ENCODE measurements at regions not wholly inside any gene's neighbourhood (a gene's known extent, or its start where the extent isn't known, plus 50 kb on each side); places are given as distances from the start of the nearest gene placed in this dataset.

DNA sequence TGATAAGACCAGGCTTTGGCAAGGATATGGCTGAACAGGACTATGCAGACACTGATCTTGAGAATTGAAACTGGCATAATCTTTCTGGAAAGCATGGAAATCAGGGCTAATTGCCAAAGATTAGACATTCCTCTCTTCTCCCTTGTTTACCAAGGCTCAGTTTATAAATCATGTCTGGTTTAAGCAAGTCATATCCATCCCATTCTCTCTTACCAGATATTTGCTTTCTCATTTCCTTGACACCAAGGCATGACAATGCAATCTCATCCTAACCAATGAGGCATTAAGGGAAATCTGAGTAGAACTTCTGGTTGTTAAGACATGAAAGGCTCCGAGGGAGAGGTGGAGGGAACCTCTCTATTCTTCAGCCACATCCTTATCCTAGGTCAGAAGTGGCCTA, 110.3 kb upstream of the CEP85L start:
- no peak for DNase-seq

DNA sequence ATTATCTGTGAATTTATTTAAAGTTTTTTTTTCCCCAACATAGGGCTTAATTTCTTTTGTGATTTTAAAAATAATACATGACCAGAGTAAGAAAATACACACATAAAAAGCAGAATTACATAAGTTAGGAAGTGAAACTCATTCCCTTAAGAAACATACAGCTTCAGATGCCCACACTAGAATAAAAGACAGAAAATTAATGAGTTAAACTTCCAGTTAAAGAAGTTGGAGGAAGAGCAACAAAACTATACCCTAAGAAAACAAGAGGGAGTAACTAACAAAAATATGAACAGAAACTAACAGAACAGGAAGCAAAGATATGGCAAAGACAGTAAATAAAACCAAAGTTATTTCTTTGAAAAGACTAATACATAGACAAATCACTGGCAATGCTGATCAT, 107.6 kb upstream of the CEP85L start:
- DNase-seq, result no peak

DNA sequence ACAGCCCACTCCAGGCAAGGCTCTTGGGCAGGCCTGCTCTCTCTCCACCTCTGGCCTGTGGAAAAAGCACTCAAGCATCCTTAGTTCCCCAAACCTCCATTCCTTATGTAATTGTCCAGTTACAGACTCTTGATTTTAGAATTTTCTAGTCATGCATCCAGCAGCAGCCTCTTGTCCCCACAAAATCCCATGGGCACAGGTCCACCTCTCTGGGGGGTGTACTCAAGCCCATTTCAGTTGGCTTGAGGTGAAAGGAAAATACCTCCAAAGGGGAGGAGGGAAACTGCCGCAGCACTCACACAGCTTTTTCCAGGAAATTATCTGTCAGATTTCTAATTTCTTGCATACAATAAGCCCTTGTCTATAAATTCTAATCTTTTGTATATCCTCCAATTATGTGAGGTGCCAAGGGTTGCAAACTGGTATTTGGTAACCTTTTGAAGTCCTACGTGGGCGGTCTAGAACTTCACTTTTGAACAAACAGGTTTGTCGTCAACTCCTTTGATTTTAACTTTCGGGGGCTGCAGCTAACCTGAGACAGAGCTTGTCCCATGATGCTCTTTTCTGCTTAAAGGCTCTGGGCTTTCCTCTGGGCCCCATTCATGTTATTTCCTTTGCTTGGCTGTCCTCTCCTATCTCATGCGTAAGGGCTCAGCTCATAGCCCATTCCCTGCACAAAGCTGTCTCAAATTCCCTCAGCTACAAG, 104.7 kb upstream of the CEP85L start:
- no peak for DNase-seq

DNA sequence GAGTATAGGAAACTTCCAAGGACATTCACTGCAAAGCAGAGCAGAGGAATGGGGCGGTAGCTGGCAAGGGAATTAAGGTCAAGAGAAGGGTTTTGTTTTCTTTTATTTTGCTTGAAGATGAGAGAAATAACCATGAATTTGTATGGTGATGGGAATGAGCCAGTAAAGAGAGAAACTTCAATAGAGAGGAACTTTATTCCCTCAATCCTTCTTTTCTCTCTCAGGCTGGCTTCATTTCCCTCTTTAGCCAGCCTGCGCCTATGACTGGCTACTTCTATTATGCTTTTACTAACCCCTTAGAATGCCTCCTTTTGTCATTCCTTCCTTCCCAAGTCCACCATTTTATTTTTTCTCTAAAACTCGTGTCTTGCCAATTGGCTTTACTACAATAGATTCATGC, 101.4 kb upstream of the CEP85L start:
- no peak for DNase-seq

DNA sequence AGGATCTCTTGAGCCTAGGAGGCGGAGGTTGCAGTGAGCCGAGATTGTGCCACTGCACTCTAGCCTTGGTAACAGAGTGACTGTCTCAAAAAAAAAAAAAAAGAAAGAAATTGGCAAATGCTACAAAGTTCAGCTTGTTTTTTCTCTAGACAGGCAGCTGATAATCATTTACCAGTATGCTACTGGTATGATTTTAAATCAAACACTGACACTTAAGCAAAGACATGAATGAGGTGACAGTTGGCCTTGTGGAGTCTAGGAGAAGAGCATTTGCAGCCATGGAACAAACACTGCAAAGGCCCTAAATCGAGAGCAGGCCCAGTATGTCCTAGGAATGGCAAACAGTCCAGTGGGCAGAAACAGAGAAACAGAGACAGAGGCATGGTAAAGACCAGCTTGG, 99.7 kb upstream of the CEP85L start:
- DNase-seq, result no peak

DNA sequence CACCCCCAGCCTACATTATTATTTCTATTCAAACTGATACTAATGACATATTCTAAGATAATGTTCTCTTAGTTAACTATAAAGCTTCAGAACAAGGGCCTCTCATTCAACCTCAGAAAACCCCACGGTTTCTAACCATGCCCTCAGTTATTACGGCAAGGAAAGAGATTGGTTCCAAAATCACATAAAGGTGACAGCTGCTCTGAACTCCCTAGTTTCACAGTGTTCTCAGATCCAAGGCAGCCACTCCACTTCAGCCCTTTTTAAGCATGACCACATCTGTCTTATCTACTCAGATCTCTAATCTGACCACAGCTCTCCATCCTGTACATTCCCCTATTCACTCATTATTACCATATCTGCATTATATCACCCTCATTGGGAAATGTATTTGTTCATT, 98.8 kb upstream of the CEP85L start:
- no peak for DNase-seq

DNA sequence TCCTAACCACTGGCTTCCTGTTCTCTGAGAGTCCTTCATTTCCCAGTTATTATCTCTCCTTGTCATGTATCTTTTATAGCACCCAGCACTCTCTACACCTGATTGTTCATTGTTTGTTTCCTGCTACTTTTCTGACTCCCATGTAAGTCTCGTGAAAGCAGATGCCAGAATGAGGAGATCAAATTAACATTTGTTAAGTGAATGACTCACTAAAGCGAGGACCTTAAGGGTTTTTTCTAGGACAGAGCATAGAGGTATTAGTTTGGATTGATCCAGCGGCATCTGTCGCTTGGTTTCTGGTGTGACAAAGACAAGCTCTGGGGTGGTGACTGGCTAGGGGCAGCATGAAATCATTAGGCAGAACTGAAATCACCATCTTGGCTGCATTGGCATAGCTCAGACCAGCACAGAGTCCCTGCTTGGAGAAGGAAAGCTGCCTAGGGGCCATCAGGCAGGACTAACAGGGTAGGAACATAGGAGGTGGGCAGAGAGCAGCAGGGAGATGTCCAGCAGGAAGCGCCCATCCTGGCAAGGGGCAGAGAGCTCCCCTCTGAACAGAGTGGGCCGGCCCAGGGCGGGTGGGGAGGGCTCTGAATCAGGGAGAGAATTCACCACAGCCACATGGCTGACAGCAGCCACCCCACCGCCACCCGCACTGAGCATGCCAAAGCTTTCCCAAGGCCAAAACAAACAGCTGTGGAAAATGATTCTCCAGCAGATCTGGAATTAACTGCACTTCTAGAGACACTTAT, 97.1 kb upstream of the CEP85L start:
- DNase-seq, result peak; percentile 67

DNA sequence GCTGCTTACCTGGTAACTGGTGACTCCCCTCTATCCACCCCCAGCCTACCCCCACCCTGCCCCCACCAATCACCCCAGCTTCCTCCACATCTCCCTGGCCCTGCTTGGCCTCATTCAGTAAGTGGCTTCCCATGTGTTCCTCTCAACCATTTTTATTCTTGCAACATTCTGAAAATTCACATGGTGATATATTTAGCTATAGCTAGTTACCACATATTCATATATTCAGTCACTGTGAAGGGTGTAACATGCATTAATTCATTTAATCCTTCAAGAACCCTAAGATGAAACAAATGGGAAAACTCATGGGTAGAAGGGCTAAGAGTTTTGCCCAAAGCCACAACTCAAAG, 95.4 kb upstream of the CEP85L start:
- no peak for DNase-seq

DNA sequence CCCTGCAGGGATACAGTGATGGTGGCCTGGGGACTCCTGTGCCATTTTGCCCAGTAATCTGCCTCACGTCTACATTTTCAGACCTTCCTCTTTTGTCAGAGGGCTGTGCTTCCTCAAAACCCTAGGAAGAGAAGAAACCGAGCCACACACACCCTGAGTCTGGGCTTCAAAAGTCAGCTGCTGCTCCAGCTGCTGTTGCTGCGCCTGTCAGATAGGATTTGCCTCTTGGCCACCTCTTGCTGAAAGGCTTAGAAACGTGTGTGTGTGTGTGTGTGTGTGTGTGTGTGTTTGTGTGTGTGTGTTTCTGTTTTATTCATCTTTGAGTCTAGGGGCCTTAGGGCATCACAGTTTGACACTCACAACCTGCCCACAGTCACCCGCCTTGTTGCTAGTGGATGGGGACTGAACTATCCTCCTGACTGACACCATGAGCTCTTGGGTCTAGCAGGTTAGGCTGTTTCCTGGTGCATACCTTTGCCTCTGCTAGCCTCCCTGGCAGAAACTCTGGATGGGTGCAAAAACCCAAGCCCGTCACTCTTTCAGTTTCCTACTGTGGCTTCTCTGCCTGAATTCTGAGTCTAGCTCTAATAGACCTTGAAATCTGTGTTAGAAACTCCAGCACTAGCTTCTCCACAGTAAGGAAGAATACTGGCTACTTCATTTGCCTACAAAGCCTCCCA, 94.9 kb upstream of the CEP85L start:
- no peak for DNase-seq

DNA sequence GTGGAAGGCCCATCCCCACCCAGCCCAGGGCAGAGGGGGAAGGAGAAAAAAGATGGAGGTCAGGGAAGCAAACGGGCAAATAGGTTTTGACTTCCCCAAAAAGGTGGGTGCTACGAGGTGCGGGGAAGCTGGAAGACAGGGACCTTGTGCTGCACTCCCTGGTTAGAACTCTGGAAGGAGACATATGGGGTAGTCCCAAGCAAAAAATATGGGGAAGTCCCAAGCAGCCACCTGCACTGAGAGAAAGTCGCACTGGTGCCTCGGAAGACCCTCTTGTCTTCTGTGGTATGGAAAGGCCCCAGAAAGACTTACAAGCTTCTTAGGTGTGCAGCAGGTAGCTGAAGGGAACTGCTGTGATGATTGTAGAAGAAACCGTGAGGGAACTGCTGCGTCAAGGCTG, 93.8 kb upstream of the CEP85L start:
- no peak for DNase-seq

DNA sequence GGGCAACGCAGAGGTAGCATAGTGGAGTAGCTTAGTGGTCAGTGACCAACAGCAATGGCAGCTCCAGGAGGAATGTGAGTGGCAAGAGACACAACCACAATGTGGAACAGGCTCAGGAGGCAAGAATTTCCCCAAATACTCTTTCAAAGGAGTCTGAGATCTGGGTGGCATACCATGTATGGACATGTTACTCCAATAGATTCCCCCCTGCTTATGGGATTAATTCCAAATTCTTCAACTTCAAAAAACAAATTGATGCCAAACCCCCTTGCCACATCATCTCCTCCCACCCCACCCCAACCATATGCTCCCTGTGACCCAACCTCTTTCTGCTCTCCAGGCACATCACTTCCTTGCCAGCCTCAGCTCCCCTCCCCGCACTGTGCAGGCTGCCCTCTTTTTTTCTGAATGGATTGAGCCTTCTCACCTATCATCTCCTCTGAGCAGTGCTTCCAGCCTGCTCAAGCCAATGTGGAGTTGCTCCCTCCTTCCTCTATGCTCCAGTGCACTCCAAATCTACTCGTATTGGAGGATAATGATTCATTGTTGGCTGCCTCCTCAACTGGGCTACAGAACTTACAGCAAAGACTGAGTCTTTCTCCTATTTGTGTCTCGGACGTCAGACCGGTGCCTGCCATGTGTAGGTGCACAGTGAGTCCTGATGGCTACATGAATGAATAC, 93.0 kb upstream of the CEP85L start:
- DNase-seq, result no peak

DNA sequence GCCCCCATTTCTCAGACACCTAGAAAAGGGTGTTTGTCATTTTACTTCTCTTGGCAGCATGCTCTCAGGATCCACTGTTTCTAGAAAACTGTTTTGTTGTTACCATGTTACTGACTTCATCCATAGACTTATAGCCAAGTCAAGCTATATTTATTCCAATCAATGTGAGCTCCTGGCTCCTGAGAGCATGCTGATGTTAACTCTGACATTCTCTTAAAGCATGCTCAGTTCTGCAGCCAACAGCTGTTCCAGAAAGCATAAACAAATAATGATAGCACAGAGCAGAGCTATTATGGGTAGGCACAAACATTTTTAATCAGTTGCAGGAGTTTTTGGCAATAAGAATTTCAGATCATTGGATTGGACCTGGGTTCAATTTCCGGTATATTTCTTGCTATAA, 92.4 kb upstream of the CEP85L start:
- DNase-seq, result no peak

DNA sequence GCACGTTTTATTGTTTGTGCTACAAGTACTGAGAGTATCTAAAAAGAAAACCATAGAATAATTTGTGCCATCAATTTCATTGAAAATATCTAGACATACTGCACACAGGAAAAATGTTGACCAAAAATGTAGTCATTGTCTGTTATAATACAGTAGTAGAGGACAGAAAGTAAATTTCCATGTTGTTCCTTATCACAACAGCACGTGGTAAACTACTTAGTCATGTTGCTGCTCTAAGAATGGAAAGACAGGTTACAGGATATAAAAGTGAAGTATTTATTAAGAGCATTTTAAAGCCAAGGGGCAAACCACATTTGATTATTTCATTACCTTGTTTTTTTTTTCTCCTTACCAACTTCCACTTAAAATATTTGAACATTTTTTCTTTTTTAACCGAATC, 89.0 kb upstream of the CEP85L start:
- DNase-seq, result no peak

DNA sequence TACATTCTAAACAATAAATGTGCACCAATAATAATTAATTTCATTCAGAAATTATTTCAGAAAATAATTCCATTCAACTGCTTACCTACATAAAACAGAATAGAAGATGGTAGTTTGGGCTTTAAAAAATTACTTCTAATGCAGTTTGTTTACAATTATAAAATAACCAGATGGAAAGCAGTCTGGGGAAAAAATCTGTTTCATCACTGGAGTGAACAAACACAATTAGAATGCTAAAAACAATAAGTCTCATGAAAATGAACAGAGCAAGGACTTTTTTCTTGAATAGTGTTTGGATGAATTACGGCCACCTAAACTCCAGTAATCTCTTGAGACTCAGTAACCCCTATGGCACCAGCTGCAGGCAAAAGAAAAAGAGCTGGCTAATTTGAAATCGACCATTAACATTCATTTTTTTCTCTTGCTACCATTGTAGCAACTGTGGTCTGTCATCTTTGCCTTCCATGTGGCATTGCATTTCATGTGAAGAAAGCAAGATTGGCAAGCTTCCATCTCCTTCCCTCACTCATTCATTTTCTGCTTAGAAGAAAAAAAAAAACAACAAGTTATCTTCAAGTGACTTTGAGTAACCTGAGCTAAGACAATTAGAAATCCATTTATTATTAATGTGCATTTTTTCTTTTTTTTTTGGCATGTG, 88.4 kb upstream of the CEP85L start:
- no peak for DNase-seq

DNA sequence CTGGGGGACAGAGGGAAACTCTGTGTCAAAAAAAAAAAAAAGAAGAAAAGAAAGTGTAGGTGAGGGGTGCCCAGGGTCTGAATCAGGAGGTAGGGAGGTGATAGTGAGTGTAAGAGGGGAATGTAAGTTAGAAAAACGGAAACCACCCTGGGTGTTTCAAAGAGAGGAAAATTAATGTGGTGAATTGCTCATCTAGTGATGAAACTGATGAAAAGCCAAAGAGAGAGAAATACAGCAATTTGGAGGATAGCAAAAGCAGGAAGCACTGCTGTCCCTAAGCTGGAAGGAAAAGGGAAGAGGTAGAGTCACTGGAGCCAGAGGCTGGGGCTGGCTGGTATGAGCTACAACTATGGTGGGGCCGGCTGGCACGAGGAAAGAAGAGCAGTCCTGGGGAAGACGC, 85.0 kb upstream of the CEP85L start:
- DNase-seq, result no peak

DNA sequence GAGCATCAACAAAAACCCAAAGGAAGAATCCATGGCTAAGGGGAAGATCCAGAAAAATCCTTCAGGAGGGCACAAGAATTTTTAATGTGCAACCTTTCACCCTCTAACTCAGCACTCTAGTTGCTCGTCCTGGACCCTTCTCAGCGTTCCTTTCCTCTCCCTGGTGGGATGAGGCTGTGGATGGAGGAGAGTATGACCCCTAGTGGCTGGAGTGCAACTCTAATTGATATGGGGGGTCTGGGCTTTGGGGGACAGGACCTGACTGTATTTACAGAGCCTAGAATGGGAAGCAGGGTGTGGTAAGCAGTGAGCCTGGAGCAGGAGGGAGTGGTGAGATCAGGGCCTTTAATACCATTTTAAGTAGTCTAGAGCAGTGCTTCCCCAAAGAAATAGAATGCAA, 83.9 kb upstream of the CEP85L start:
- DNase-seq, result no peak

DNA sequence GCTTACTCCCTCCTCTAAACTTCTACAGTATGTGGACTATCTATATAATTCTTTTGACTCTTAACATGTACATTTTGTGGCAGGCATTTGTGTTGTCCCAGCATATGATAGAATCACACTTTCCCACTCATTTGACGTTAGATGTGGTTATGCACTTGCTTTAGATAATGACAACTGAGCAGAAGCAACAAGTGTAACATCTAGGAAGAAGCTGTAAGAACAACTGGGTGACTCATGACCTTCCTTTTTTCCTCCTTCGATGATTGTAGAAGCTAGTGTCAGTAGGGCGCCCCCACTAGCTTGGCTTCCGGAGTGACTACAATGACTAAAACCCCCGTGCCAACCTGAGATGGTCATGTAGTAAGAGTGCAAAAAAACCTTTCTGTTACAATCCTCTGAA, 74.6 kb upstream of the CEP85L start:
- DNase-seq, result no peak

DNA sequence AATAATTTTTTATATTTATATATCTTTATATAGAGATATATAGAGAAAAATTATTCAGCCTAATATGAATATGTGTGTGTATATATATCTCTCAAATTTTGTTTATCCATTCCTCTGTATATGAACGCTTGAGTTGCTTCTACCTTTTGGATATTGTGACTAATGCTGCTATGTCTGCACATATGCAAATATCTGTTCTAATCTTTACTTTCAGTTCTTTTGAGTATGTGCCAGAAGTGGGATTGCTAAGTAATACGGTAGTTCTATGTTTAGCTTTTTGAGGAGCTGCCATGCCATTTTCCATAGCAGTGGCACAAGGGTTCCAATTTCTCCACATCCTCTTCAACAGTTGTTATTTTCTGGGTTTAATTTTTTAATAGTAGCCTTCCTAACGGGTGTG, 72.8 kb upstream of the CEP85L start:
- DNase-seq, result no peak

DNA sequence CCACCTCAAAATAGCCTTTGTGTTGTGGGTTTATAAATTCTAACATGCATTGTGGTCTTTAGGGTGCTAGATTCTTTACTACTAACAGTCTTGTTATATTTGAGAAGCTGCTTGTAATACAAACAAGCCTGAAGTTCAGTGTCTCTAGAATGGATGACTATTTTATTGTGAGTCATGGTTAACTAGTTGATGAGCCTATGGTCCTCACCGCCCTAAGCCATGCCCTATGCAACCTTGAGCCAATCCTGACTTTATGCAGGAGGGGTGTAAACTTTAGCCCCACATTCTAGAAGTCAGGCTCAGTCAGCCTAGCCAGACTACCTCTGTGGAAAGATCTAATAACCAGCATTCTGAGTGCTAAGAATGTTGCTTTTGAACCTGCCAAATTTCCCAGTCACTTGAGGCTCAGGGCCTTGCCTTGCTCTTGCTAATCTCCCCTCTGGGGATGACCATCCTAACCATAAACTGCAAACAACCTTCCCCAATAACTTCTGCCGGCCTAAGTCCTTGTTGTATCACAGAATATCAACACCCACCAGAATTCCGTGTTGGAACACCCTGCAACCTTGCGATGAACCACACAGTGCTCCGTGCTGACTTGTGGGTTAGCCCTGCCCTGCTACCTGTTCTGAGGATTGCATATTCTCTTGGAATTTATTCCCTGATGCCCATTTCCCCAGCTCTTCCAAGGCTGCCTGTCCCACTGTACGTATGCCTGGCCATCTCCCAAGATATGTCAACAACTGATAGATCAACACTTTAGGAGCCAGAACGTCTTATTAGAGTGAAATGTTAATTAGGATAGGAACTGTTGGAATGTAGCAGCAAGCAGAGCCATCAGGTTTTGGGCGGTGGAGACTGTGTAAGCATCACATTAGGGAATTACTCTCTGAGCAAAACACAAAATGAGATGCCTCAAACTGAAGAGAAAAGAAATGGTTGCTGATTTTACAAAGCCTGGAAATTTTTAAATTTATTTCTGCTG, 71.7 kb upstream of the CEP85L start:
- DNase-seq, result no peak

DNA sequence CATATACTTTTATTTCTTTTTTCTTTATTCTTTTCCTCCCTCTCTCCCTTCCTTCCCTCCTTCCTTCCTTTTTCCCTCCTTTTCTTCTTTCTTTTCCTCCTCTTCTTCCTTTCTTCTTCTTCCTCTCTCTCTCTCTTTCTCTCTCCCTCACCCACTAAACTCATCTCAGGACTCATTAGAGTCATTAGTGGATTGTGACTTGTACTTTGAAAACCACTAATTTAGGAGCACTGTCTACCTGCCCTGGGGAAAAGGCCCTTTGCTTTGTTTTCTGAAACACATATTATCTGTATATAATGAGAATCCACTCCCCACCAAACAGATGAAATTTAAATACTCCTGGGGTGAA, 68.7 kb upstream of the CEP85L start:
- no peak for DNase-seq

DNA sequence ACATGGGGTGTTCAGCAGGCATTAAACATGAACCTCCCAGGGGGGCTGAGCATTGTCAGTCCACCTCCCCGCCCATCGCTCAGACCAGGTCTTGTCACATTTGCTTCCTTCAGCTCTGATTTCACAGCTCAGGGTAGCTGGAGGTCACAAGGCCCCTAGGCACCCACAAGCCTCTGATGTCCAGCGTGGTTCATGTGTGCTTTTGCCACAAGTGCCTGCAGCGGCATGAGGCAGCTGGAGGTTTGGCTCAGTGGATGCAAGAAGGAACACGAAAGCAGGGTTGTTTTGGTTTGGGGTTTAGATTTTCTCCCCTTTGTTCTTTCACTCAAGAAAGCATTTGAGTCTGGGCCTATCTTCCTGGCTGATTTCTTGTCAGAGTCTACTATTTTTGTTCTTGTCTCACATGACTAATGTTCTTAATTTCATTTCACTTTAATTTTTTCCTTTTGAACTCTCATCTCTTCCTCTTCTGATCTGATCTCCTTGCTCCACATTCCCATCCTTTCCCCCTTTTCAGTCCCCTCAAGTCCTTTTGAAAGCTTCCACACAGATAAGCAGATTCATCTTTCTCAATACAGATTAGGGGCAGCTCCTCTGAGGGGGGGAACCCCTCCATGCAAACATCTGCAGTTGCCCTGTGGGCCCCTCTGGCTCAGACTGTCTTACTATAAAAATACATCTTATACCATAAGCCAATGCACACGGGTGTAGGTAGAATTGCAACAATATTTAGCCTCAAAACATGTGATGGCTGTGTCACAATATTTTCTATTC, 68.1 kb upstream of the CEP85L start:
- no peak for DNase-seq

Measured in NCI-H1092 (cell line).